GM12878 (cell line): ENCODE measurements at regions not wholly inside any gene's neighbourhood (a gene's known extent, or its start where the extent isn't known, plus 50 kb on each side); places are given as distances from the start of the nearest gene placed in this dataset.

Experiments used
- ATAC-seq: fragments of 200-7000 bp; cut with Tn5 transposase; 3 replicates; pipeline ENCODE4 v1.9.1; 2020; ENCODE audit warnings: mild to moderate bottlenecking, moderate library complexity
- BruUV-seq: library from RNA; stranded (reverse); fragments of 400-500 nt; replicated peaks from 2 replicates; lab custom pipeline; 2021; lab: Mats Ljungman, UMichigan
- CTCF ChIA-PET: fragments of 300-600 bp; sonication (Branson Sonifier 250); formaldehyde crosslinking; extraction: SDS; loops from one replicate; lab custom pipeline; 2021; ENCODE audit warnings: inconsistent platforms; lab: Yijun Ruan, JAX
- POLR2A ChIA-PET: fragments of 350-600 bp; formaldehyde crosslinking; extraction: SDS; loops from one replicate; lab custom pipeline; 2021; ENCODE audit warnings: inconsistent platforms; lab: Charles Lee
- RAD21 ChIA-PET: fragments of 300-600 bp; sonication (Branson Sonifier 250); formaldehyde crosslinking; loops from one replicate; lab custom pipeline; 2023; ENCODE audit warnings: antibody characterized with exemption; ENCODE audit not compliant: unreplicated experiment; lab: Charles Lee
- SMC1A ChIA-PET: fragments of 300-600 bp; sonication (Branson Sonifier 250); formaldehyde crosslinking; loops from one replicate; lab custom pipeline; 2023; ENCODE audit not compliant: unreplicated experiment, uncharacterized antibody; lab: Charles Lee
- DNase-seq: peaks from one replicate; pipeline ENCODE4 v3.0.0-alpha.2; 2011; ENCODE audit warnings: low read depth, low spot score
- FAIRE-seq: peaks from 3 replicates; lab custom pipeline; 2011; peaks lifted over from hg19 to GRCh38; lab: Jason Lieb, UNC
- H2AFZ ChIP-seq: 2 replicates; pipeline ENCODE4 v1.6.0; 2011; ENCODE audit warnings: low read depth, low read length, control low read depth; ENCODE audit not compliant: control insufficient read depth
- H3K27ac ChIP-seq: 2 replicates; pipeline ENCODE4 v1.5.1; 2011; ENCODE audit warnings: control low read depth; ENCODE audit not compliant: control insufficient read depth, insufficient read depth
- H3K27me3 ChIP-seq, 2 experiments: replicated peaks in 1 of 2; 2 replicates each; pipeline versions ENCODE4 v1.6.0 to v1.6.1; 2011; ENCODE audit warnings: low read length in 1 of 2; ENCODE audit not compliant: control insufficient read depth in 2 of 2, insufficient read depth in 2 of 2
- H3K36me3 ChIP-seq, 2 experiments: 2 replicates each; pipeline ENCODE4 v1.5.1; 2011; ENCODE audit warnings: low read length in 1 of 2; ENCODE audit not compliant: control insufficient read depth in 2 of 2, insufficient read depth in 2 of 2
- H3K4me1 ChIP-seq: 2 replicates; pipeline ENCODE4 v1.6.1; 2011; ENCODE audit warnings: mild to moderate bottlenecking, low read length, moderate library complexity, mixed read lengths; ENCODE audit not compliant: control insufficient read depth, insufficient read depth
- H3K4me2 ChIP-seq: 2 replicates; pipeline ENCODE4 v1.6.0; 2011; ENCODE audit warnings: control low read depth; ENCODE audit not compliant: control insufficient read depth, insufficient read depth
- H3K4me3 ChIP-seq: fragments of 200-600 bp; sonication (generic); 2 replicates; pipeline ENCODE4 v1.5.1; 2016
- H3K79me2 ChIP-seq: 2 replicates; pipeline ENCODE4 v1.6.0; 2011; ENCODE audit warnings: low read length; ENCODE audit not compliant: control insufficient read depth, insufficient read depth
- H3K9ac ChIP-seq: 2 replicates; pipeline ENCODE4 v1.8.0; 2011; ENCODE audit warnings: low read length, control low read depth, mixed read lengths; ENCODE audit not compliant: control insufficient read depth, insufficient read depth
- H3K9me3 ChIP-seq: replicated peaks from 3 replicates; pipeline ENCODE4 v1.5.1; 2011; ENCODE audit warnings: mild to moderate bottlenecking, low read length; ENCODE audit not compliant: control insufficient read depth, insufficient read depth
- H4K20me1 ChIP-seq: 2 replicates; pipeline ENCODE4 v1.6.0; 2011; ENCODE audit not compliant: control insufficient read depth, insufficient read depth
- FOXK2 ChIP-seq: fragments of 450-650 bp; IDR thresholded peaks from 2 replicates; pipeline ENCODE4 v1.6.1; 2017; ENCODE audit warnings: mild to moderate bottlenecking, moderate library complexity
- ZBTB11 ChIP-seq: fragments of 450-650 bp; formaldehyde crosslinking; IDR thresholded peaks from 2 replicates; pipeline ENCODE4 v1.5.0; 2022; ENCODE audit warnings: mild to moderate bottlenecking, missing genetic modification characterization
- WGBS: methylation state at CpG from one replicate; pipeline ENCODE4 v1.1.6; 2016; ENCODE audit warnings: low lambda C conversion rate; ENCODE audit not compliant: insufficient replicate concordance, insufficient coverage; ENCODE audit errors: missing lambda C conversion rate; 5-methylcytosine and 5-hydroxymethylcytosine counted together
- in situ Hi-C: fragments of 300-500 bp; cut with MboI; formaldehyde crosslinking; loops from 9 replicates; pipeline ENCODE4 v1.14.3; 2018; ENCODE audit warnings: mixed read lengths
- intact Hi-C: fragments of 100-400 bp; cut with micrococcal nuclease; formaldehyde crosslinking; loops from one replicate; pipeline ENCODE4 v1.14.2; 2022; ENCODE audit not compliant: unreplicated experiment

GRCh38 chr15:26083457-26083856, 220.3 kb upstream of the ATP10A start:
- Histone ChIP-seq H3K36me3 (no peaks in the 10 kb centered on the region), H3K27ac (no peak overlapping the region), H3K4me1 (no peaks in the 10 kb centered on the region), H3K9ac (no peak overlapping the region), H3K9me3 (no peaks in the 10 kb centered on the region; the same call in 2 of the 3 replicates), H4K20me1 (no peaks in the 10 kb centered on the region), H3K79me2 (no peaks in the 10 kb centered on the region), H3K4me2 (no peak overlapping the region), H3K27me3 (no peaks in the 10 kb centered on the region), H3K4me3 (no peak overlapping the region)
- no peak for ATAC-seq
- intact Hi-C loops (no loop called here), in situ Hi-C loops (loop anchor here (25.0 kb wide), 2 partner anchors 321 to 871 kb away; no protein-coding TSS in a partner anchor)
- RAD21 ChIA-PET: no interaction called here
- BruUV-seq: no TSS peak
- POLR2A ChIA-PET: no interaction called here
- CTCF ChIA-PET: no interaction called here
- SMC1A ChIA-PET: no interaction called here
- FAIRE-seq: no peak
- no peak for DNase-seq
- TF ChIP-seq ZBTB11 (CRISPR knock-in tag) (no peak), FOXK2 (no peak)
- TF ChIP-seq, all 136 proteins: peak for 0
- 80% methylated on average over 4 of the region's 4 CpGs for WGBS
- no peak overlapping the region for H2AFZ ChIP-seq
